ENCODE measurements at regions not wholly inside any gene's neighbourhood (a gene's known extent, or its start where the extent isn't known, plus 50 kb on each side); places are given as distances from the start of the nearest gene placed in this dataset.
"Not testable (repeated sequence)": the region's sequence is repeated elsewhere in the genome, so short reads cannot be mapped to it uniquely, and the experiment has no call there.

GRCh38 chr9:99488131-99489059 lies 266.3 kb downstream of the SEC61B start:
- DNase-seq, result no peak

GRCh38 chr9:99489060-99489413 lies 267.0 kb downstream of the SEC61B start:
- DNase-seq, result no peak

GRCh38 chr9:99490729-99491128 lies 268.6 kb downstream of the SEC61B start:
- no peak for DNase-seq

GRCh38 chr9:99491408-99492158 lies 269.5 kb downstream of the SEC61B start:
- DNase-seq, result no peak

- no peak for DNase-seq
These were observed 275.6 kb downstream of the SEC61B start for GRCh38 chr9:99497641-99498040.

- not testable (repeated sequence) for DNase-seq
These were observed 276.9 kb downstream of the SEC61B start for GRCh38 chr9:99498979-99499378.

GRCh38 chr9:99505936-99506335 lies 283.9 kb downstream of the SEC61B start:
- DNase-seq, result no peak

GRCh38 chr9:99506747-99507348 lies 284.8 kb downstream of the SEC61B start:
- DNase-seq, result no peak

- no peak for DNase-seq
These were observed 287.1 kb downstream of the SEC61B start for GRCh38 chr9:99509065-99509745.

GRCh38 chr9:99509900-99510535 lies 287.9 kb downstream of the SEC61B start:
- DNase-seq, result no peak

- no peak for DNase-seq
These were observed 289.6 kb downstream of the SEC61B start for GRCh38 chr9:99511723-99512122.

- DNase-seq, result no peak
These were observed 291.5 kb downstream of the SEC61B start for GRCh38 chr9:99513441-99514112.

- DNase-seq, result peak; percentile 3
These were observed 293.0 kb downstream of the SEC61B start for GRCh38 chr9:99515093-99515492.

- DNase-seq, result no peak
These were observed 294.0 kb downstream of the SEC61B start for GRCh38 chr9:99515895-99516656.

GRCh38 chr9:99516657-99517049 lies 294.6 kb downstream of the SEC61B start:
- no peak for DNase-seq

- no peak for DNase-seq
These were observed 297.8 kb upstream of the NR4A3 start for GRCh38 chr9:99523838-99524237.

- no peak for DNase-seq
These were observed 290.4 kb upstream of the NR4A3 start for GRCh38 chr9:99531313-99531712.

GRCh38 chr9:99533421-99533820 lies 288.3 kb upstream of the NR4A3 start:
- no peak for DNase-seq

- no peak for DNase-seq
These were observed 283.7 kb upstream of the NR4A3 start for GRCh38 chr9:99537996-99538395.

- no peak for DNase-seq
These were observed 277.2 kb upstream of the NR4A3 start for GRCh38 chr9:99544526-99544925.

GRCh38 chr9:99549441-99549840 lies 272.2 kb upstream of the NR4A3 start:
- DNase-seq, result no peak

Measured in CD4-positive, alpha-beta T cell treated with Interleukin-21 for 1 hour (primary cell).